HG03108 (cell line): ENCODE measurements at regions not wholly inside any gene's neighbourhood (a gene's known extent, or its start where the extent isn't known, plus 50 kb on each side); places are given as distances from the start of the nearest gene placed in this dataset.
"Not testable (repeated sequence)": the region's sequence is repeated elsewhere in the genome, so short reads cannot be mapped to it uniquely, and the experiment has no call there.

Experiments
- ATAC-seq: cut with Tn5 transposase; IDR thresholded peaks from one replicate; pipeline ENCODE4 v1.9.1; 2021; ENCODE audit warnings: moderate library complexity; ENCODE audit not compliant: unreplicated experiment

DNA sequence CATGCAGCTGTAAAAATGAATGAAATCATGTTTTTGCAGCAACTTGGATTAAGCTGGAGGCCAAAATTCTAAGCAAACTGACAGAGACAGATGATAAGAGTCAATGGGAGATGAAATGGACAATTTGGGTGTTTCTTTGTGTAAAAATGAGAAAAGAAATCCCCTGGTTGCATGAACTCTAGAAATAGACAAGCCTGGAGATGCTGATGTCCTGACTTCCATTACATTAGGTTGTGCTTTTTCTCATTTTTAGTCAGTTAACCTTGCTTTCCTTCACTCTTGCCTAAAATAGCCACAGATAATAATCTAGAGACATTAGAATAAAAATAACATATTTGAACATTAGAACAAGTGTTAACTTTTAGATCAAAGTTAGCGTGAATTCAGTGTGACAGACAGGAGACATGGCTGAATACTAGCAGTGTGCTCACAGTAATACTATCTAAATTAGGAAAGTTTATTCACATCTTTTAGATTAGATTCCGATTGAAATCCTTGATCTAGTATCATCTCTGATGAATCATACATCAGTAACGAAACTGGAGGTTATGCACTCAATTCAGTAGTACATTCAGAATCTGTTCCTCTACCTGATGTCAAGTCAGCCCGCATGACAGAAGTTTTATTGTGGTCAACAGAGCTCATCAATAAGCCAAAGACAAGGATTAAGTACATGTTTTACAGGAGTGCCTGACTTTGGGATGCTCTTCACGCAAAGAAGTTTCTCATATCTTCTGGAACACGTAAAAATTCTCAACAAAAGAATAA lies 948.1 kb downstream of the TMEM121 start:
- ATAC-seq = not testable (repeated sequence)

DNA sequence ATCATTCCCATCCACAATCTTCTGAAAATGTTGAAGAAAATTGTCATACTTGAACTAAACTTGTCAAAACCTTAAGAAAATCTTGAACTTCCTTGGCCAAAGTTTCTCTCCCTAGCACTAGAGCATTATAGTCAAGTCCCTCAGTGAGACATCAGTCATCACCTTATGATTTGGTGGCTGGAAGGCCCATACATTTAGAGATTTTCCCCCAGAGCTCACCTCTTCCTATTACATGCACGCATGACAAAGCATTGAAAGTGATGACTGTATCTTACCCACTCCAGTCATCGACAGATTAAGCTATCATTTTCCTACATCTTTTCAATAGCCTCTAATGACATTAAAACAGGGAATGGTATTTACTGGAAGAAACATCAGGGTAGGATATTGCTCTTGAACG lies 948.8 kb downstream of the TMEM121 start:
- not testable (repeated sequence) for ATAC-seq

DNA sequence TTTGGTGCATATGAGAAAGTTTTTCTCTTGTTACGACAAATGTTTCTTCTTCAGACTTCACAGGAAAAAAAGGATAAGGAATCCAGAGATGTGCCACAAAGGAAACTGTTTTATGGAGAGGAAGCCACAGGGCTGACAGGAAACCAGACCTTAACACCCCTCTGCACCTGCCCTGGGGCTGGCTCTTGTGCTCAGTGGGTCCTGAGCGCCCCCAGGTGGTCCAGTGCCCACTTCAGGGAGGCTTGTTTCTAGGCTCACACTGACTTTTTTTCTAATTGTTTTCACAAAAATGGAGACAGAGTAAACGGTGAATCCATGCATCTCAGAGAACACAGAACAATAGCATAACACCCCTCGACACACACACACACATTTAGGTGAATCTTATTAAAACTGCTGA lies 951.2 kb downstream of the TMEM121 start:
- not testable (repeated sequence) for ATAC-seq

DNA sequence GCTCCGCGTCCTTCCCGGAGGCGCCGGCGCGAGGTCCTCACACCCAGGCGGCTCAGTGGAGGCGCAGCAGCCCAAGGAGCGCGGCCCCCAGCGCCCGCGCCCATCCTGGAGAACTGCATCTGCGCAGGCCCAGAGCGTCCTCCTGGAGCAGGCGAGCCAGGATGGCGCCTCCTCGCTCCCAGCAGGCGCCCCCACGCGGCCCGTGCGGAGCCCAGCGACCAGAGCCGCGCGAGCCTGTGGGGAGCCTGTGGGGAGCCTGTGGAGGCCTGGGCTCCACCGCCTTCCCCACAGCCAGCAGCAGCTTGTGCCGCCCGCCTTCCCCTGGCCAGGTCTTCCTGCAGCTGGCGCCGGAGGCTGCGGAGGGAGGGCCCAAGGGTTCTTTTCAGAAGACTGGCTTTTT lies 953.9 kb downstream of the TMEM121 start:
- not testable (repeated sequence) for ATAC-seq

DNA sequence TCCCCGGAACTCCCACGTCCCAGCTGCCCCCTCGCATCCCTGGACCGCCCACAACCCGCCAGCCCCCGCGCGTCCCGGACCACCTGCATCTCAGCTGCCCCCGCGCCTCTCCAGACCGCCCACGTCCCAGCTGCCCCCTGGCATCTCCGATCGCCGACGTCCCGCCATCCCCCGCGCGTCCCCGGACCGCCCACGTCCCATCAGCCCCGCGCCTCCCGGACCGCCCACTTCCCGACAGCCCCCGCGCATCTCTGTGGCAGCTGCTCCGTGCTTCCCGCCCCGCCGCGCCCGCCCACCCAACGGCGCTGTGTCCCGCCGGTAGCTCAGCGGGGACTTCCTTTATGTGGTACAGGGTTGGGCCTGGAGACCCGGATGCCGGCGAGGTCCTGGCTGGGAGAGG lies 955.8 kb downstream of the TMEM121 start:
- ATAC-seq = not testable (repeated sequence)

DNA sequence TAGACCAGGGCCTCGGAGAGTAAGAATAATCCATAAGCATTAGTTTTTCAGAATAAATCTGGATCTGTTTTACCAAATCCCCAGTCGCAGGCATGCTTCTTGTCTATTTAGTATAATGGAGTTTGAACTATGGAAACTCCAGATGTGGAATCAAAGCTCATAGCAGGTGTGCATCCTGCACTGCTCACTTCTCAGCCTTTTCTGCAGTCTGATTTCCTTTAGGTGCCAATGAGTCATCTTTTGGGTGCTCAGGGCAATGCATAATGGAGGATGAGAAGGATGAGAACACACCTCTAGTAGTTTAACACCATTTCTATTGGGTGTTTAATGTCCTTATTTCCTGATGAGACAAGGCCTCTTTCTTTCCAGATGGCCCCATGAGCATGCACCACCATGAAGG lies 961.2 kb downstream of the TMEM121 start:
- ATAC-seq = no peak

DNA sequence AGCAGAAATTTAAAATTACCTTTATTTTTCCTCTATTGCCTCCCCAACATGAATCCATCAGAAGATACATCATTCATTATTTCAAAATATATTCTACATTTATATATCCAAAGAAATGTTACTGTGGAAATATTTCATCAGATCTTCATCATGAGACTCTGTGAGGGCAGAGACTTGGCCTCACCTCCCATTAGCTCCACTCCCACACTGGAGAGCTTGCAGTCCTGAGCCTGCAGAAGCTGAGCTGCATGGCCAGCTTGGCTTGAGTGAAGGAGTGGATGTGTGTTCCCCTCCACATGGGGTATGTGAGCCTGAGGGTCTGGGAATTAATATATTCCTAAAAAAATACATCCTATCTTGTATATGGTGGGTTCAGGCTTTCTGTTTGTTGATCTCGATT lies 961.9 kb downstream of the TMEM121 start:
- no peak for ATAC-seq

DNA sequence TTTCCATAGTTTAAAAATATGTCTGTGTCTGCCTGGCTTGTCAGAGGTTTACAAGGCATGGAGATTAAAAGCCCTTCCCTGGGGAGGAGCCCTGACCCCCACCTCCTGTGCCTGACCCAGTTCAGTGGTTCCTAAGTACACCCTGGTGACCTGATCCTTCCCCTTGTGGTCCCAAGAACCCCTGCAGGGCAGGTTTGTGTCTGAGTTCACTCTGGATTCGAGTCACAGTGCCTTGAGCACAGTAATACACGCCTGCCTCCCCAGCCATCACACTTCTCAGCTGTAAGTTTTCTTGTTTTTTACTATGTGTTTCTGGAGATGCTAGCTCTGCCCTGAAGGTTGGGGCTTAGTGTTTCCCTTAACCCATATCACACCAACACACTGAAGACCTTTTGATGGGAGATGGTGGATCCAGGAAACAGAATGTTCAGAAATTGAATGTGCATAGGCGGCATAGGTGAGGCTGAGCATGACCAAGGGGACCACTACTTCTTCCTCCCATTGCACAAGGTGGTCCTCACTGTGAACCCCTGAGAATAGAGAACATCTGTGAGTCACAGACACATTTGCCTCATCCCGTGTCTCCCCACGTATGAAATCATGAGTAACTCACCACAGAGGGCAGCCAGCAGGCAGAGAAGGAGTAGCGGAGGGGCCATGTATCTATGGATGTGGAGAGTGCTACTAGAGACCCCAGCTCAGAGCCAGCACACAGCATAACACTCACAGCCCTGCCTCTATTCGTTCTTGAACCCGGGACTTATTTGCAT lies 962.9 kb downstream of the TMEM121 start:
- ATAC-seq = no peak

DNA sequence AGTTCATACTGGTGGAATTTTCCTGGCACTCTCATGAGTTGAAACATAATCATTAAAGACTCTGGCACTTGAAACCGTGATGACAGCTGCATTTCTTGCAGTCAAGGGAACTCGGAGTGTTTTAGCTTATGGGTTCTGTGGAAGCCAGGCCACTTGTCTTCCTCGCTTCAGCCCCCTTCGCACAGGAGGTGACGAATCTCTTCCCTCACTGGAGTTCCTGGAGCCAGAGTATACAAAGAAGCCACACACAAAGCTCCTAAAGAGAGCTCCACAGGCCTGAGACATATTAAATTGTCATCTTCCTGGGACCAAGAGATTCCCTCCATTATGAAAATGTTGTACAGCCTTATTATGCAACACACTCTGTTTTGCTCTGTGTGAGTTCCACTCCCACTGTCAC lies 964.1 kb downstream of the TMEM121 start:
- no peak for ATAC-seq

DNA sequence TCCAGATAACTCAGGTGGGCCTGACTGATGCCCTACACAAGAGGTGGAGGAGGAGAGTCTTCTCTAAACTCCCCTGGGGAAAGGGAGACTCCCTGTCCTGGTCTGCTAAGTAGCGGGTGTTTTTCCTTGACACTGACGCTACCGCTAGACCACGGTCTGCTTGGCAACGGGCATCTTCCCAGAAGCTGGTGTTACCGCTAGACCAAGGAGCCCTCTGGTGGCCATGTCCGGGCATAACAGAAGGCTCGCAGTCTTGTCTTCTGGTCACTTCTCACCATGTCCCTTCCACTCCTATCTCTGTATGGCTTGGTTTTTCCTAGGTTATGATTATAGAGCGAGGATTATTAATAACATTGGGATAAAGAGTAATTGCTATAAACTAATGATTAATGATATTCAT lies 965.5 kb downstream of the TMEM121 start:
- no peak for ATAC-seq

DNA sequence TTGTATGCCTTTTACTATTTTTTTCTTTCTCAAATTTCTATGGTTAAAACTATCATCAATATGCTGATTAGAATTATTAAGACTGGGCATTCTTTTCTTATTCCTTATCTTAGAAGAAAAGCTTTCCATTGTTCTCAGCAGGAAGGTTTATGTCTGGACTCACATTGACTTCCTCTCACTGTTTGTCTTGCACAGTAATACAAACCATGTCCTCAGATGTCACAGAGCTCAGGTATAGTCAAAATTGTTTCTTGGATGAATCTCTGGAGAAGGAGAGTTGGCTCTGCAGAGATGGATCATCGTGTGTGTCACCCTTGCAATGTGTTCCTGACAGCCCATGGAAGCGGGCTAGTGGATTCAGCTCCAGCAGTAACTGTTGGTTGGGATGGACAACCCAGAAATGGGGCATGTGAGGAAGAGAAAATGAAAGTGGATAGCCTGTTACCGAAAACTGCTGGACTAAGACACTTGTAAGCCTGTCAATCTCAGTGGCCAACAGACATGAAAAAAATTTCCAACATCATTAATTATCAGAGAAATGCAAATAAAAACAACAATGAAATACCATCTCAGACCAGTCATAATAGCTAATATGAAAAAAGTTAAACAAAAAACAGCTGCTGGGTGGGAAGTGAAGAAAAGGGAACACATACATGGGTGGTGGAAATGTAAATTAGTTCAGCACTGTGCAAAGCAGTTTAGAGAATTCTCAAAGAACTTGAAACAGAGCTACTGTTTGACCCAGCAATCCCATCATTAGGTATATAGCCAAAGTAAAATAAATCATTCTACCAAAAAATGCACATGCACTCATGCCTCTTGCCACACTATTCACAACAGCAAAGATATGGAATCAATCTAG lies 967.8 kb downstream of the TMEM121 start:
- no peak for ATAC-seq

DNA sequence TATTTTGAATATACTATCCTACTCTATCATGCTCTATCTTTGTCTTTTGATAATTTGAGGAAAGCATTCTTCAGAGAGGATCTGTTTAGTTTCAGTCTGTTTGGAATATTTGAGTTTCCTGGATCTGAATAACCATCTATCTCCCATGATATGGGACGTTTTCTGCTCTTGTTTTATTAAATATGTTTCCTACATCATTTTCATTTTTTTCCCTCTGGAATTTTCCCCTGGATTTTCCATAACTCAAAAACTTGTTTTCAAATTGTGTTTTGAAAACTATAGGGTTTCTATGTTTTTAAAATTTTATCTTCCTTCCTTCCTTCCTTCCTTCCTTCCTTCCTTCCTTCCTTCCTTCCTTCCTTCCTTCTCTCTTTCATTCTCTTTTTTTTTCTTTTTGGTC lies 974.2 kb downstream of the TMEM121 start:
- no peak for ATAC-seq

DNA sequence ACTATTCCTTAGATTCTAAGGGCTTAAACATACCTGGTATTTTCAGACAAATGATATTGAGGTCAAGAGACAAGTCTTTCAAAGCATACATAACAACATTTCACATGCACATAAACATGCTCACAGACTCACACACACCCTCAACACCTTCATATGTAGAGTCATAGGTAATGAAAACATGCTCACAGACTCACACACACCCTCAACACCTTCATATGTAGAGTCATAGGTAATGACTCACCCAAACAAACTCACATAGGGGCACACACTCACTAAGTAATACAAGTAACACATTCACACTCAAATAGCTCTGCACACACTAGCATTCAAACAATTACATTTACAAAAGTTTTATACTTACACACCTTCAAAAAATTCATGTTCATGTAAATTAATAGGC lies 975.5 kb downstream of the TMEM121 start:
- no peak for ATAC-seq

DNA sequence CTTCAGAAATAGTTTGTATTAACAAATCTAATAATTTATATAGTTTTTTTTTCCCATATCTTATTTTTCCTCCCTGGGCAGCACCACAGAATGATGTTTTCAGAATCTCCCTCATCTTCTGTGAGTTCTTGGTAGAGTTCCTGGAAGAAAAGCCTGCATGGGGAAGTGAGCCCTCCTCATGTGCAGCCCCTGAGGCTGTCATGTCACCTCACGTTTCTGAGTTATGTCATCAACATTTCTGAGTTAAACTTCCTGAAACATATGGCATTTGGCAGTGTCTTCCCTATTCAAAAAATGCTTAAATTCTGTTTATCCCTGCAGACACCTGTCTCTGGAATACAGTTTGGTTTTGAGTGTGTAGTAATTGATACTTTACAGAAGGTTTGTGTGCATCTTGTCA lies 979.0 kb downstream of the TMEM121 start:
- no peak for ATAC-seq

DNA sequence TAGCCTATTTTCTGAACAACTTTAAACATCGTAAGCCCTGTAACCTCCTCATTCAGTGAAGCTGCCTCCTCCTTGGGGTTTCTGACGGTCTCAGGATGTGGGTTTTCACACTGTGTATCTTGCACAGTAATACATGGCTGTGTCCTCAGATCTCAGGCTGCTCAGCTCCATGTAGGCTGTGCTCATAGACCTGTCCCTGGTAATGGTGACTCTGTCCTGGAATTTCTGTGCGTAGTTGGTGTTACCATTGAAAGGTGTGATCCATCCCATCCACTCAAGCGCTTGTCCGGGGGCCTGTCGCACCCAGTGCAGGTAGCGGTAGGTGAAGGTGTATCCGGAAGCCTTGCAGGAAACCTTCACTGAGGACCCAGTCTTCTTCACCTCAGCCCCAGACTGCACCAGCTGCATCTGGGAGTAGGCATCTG lies 980.5 kb downstream of the TMEM121 start:
- no peak for ATAC-seq

DNA sequence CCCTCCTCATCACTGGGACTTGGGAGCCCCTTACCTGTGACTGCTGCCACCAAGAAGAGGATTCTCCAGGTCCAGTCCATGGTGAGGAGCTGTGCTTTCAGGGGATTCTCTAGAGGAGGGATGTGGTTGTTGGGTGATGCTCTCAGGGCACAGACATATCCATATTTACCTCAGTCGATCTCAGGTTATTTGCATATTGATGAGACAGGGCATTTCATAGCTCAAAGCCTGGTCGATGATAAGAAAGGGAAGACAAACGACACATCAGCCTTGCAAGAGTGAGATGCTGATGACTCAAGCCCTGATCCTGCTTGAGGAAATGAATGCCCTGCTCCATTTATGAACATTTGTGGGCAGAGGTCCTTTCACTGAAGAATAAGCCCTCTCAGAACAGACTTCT lies 981.0 kb downstream of the TMEM121 start:
- no peak for ATAC-seq

DNA sequence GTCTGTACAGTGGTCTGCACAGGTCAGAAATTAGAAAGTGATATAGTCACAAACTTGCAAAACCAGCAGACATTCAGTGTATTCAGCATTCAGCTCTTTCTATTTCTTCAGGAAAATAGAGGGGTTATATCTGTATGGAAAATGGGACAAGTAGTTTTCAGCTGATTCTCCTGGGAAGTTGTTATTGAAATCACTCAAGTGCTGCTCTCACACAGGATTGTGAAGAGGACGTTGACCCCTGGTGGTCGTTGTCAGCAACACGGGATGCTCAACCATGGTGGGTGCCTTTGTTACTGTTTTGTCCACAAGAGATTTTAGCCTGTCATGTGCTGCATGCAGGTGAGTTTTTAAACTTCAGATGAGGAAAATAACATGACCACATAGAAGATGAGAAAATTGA lies 981.8 kb downstream of the TMEM121 start:
- ATAC-seq = no peak

DNA sequence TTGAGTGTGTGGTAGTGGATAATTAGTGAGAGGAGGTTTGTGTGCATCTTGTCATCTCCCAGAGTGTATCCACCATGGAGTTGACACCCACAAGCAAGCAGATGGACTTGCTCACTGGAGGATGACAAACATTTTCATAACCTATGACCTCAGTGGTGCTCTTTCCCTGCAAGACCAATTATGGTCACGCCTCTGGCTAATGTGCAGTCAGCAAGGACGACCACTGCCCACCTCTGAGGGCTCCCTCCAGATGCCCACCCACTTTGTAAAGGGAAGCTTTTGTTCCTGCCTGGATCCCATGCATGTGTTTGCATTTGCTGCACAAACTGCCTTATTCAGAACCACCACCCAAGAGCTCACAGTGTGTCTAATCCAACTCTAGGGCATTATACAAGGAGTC lies 982.8 kb downstream of the TMEM121 start:
- no peak for ATAC-seq

DNA sequence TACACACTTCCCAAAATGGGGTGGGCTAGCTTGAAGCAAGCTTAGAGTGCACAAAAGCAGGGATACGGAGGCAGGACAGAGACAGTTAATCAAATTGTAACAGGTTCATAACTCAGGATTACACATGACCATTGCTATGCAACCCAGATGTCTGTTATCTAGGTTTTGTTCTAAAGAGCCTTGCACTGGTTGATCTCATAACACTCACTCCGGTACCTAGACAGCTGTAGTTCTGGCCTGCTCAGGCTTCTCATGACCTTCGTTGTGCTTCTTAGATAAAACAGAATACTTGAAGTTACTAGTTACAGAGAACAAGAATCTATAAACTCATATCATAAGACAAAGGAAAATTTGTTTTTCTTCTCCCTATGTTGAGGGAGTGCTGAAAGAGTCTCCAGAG lies 983.4 kb downstream of the TMEM121 start:
- no peak for ATAC-seq

DNA sequence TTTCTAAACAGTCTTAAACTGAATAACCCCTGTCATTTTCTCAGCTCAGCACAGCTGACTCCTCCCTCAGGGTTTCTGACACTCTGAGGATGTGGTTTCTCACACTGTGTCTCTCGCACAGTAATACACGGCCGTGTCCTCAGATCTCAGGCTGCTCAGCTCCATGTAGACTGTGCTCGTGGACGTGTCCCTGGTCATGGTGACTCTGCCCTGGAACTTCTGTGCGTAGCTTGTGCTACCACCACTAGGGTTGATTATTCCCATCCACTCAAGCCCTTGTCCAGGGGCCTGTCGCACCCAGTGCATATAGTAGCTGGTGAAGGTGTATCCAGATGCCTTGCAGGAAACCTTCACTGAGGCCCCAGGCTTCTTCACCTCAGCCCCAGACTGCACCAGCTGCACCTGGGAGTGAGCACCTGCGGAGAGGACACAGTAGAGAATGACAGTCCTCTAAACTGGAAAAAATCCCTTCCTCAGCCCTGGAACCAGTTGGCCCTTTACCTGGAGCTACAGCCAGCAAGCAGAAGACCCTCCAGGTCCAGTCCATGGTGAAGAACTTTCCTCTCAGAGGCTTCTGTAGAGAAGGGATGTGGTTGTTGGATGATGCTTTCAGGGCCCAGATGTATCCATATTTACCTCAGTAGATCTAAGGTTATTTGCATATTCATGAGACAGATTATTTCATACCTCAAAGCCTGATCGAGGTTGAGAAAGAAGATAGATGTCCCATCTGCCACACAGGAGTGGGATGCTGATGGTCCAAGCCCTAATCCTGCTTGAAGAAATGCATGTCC lies 984.8 kb downstream of the TMEM121 start:
- ATAC-seq = no peak

DNA sequence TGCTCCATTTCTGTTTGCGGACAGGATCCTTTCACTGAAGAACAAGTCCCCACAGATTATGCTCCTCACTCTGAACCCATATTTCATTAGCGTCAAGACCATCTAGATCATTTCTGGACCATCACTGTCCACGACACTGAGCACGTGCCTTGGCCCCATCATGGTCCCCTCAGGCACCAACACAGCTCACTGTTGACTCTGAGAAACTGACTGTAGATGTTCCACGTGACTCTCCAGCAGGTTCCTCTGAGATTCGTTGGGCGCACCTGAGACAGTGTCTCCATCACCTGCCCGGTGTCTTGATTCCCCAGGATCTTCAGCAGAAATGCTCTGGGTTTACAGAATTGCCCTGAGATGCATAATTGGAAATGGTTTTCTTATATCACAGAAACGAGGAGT lies 985.4 kb downstream of the TMEM121 start:
- no peak for ATAC-seq
